GM18511 (cell line): ENCODE measurements at regions not wholly inside any gene's neighbourhood (a gene's known extent, or its start where the extent isn't known, plus 50 kb on each side); places are given as distances from the start of the nearest gene placed in this dataset.

ENCODE experiments used
- ATAC-seq: cut with Tn5 transposase; IDR thresholded peaks from one replicate; pipeline ENCODE4 v1.9.1; 2021; ENCODE audit warnings: mild to moderate bottlenecking, moderate library complexity; ENCODE audit not compliant: unreplicated experiment

DNA sequence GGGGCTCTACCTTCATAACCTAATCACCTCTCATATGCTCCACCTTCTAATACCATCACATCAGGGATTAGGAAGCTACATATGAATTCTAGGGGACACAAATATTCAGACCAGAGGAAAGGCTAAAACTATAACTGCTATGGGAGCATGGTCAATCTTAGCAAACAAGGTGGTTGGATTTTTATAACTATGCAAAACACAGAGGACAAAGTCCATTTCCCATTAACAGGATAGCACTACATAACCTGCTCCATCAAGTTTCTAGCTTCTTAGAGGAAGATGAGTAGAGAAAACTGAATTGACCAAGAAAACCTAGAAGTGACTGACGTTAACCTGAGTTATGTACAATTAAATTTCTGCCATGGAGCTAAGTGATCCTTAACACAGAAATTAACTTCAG is 398.6 kb downstream of the TBL1XR1 start:
- ATAC-seq = no peak

DNA sequence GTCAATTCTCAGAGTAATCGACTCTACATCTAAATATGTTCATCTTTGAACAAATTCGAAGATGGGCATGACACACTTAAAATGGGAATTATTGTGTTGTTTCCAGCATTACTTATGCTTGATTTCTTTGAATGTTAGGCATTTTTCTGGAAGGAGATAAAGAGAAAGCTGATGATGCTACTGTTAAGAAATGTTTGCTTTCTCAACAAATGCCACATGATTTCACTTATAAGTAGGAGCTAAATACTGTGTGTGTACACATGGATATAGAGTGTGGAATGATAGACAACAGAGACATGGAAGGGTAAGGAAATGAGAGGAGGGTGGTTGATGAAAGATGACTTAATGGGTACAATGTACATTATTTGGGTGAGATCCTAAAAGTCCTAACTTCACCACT is 400.9 kb downstream of the TBL1XR1 start:
- no peak for ATAC-seq

DNA sequence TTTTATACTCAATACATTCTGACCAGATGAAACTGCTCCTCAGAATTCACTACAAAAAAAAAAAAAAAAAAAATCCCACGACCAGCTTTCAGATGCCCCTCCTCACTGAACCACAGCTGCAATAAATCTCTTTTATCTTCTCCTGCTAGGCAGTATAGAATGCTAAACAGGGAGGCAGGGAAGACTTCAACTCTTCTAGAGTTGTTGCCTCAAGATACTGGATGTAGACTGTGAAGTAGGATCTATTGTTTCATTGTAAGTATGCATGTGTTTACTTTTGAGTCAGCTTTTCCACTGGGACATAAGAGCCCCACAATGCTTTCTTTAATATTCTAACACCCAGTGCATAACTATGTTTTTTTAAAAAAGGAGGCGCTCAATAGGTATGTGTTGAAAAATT is 401.4 kb downstream of the TBL1XR1 start:
- no peak for ATAC-seq

DNA sequence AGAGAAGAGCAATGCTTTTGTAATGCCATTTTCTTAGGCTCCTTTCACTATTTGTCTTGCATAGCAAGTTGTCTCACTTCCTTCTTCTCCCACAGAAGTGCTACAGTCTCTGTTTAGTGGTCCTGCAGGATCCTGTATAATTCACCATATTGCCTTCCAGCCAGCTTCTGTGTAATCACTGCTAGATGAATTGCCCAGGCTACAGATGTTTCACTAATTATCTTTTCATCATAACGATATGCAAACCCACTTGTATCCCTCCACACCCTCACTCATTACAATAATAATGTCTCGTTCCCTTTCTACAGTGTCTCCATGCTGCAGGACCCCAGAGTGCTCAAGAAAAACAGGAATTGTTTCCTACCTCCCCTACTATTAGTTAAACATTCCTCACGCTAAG is 402.9 kb downstream of the TBL1XR1 start:
- ATAC-seq = no peak

DNA sequence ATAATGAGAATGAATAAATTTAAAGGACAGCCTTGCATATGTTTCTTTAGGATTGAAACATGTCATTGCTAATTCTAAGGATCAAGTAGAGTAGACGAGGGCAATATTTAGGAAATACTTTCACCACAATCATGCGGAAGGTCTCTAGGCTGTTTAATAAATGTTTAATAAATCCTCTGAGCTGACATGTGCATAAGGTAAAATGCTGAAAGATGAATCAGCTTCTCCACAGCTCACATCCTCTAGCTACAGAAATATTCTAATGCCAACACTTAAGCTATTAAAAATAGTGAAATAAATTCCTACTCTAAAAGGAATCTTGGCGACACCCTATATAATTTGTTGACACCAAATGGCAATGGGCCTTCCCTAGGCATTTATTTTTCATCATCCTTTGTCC is 407.3 kb downstream of the TBL1XR1 start:
- no peak for ATAC-seq

DNA sequence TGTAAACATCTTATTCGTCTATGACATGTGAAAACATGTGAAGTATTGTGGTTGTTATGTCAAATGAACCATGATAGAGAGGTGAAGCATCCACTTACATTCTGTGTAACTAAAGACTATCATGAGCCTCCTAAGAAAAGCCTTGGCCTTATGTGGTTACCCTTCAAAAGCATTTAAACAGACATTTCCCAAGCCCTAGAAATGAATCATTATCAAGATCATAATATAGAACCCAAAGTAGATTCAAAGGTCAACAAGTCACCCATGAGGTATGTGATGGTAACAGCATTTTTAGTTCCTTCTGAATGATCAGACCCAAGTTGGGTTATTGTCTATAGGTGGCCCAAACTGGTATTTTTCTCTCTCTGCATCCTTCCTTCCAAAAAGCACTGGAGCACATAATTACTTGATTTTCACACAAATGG is 408.0 kb downstream of the TBL1XR1 start:
- ATAC-seq = no peak

DNA sequence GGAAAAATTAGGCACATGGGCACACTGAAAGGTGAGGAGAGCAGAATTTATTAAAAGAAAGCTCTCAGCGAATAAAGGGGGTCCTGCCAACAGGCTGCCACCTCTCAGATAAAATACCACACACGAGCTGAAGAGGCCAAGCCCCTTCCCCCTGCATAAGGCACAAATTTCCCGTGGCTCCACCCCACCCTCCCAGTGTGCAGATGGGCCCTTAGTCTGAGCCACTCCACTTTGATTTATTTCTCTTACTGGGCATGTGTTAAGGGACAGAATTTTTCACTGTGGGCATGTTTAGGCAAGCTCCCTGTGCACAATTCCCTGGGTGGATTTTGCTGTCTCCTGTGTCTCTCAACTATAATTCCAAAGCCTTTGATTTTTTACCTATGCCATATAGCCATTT is 409.8 kb downstream of the TBL1XR1 start:
- ATAC-seq = no peak

DNA sequence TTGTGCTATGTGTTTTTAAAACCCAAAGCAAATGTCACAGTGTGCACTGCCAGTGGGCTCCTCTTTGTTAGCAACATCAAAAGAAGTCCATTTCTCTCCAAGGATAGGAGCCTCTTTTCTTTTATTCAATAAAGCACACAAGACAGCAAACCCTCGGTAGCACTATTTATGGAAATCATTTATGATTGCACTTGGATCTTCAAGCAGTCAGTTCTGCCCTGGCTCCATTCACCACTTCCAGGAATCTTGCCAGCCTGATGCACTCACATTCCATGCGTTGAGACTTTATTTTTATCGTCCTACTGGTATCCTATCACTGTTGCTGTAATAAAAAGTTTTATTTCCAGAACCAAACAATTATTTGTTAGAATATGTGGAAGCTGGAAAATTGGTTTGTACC is 412.1 kb downstream of the TBL1XR1 start:
- no peak for ATAC-seq

DNA sequence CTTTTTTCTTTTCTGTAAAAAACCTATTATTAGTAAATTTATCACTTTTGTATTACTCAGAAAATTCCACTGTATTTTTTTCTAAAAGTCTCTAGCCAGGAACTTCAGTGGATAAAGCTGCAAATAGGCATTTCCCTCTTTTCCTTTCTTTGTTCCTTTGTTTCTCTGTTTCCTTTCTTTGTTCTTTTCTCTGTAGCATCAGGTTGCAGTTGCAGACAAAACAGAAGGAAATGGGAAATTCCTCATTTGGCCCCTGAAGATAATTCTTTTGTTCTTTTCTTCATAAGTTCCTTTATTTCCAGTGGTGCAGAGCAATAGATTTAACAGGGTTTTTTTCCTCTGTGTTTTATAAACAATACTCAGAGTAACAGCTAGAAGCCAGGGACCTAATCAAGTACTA is 416.5 kb downstream of the TBL1XR1 start:
- no peak for ATAC-seq

DNA sequence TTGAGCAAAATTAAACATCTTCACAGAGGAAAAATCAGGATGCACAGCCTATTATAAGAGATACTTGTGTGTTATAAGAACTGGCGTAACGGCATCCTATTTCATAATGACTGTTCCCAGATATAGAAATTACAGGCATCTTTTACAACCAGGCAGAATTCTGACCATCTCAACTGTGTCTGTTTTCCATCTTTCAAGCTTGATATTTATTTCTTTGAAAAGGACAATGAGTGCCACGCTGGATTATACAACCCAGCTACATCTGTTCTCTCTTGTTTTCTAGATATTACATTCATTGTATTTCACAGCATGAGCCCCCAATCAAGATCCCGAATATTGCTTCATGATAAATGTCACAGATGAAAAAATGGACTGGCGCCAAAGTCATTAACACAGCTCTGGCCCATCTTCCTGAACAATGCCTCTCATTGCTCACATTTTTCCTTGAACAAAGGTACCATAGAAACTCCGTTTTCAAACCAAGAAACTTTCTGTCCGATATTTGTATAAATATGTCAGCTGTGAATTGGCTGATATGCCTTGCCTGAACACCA is 420.6 kb downstream of the TBL1XR1 start:
- ATAC-seq = no peak

DNA sequence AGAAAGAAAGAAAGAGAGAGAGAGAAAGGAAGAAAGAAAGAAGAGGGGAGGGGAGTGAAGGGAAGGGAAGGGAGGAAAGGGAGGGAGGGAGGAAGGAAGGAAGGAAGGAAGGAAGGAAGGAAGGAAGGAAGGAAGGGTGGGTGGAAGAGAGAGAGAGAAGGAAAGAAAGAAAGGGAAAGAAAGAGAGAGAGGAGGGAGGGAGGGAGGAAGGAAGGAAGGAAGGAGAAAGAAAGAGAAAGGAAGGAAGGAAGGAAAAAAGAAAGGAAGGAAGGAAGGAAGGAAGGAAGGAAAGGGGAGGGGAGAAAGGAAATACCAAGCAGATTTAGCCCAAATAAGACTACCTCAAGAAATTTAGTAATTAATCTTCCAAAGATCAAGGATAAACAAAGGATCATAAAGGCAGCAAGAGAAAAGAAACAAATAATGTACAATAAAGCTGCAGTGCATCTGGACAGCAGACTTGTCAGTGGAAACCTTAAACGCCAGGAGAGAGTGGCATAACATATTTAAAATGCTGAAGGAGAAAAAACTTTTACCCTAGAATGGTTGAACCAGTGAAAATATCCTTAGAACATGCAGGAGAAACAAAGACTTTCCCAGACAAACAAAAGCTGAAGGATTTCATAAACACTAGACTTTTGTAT is 427.6 kb downstream of the TBL1XR1 start:
- no peak for ATAC-seq

DNA sequence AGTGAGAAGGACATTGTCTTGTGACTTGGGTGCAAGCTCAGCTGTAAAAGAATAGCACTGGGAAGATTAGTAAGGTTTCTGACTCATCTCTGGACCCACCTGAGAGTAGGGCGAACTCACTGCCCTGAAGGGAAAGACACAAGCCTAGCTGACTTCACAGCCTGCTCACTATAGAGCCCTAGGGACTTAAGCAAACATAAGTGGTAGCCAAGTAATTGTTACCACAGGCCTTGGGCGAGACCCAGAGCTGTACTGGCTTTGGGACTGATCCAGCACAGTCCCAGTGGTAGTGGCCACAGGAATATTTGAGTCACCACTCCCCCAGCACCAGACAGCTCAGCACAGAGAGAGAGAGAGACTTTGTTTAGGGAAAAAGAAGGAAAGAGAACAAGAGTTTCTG is 429.9 kb downstream of the TBL1XR1 start:
- peak; percentile 70 for ATAC-seq

DNA sequence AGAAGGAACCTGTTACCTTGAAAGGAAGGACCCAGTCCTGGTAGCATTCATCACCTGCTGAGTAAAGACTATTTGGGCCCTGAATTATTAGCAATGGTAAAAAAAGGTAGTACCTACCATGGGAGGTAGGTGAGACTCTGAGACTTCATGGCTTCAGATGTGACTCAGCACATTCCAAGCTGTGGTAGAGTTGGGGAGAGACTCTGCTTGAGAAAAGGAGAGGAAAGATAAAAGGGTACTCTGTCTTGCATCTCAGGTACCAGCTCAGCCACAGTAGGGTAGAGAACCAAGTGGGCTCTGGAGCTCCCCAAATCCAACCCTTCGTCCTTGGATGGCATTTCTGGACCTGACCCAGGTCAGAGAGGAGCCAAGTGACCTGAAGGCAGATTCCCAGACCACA is 430.4 kb downstream of the TBL1XR1 start:
- no peak for ATAC-seq

DNA sequence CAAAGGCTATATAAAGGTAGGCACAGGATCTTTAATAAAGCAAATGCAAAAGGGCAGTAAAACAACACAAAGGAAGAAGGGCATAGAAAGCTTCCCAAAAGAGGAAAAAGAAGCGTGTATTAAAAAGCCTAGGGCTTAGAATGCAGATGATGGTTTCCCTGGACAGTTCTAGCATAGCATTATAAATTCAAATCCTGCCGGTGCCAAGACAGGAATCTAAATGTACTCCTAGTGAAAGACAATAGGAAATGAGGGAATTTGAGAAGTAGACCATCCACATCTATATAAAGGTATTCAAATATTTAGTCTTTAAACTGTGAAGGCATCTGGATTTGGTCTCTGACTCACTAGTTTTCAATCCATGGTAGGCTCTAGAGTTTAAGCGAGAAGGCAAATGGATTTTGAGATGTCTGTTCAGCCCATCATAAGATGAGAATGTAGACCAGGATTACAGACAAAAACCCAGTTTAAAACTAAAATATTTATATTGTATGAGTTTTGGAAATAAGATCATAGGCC is 431.8 kb downstream of the TBL1XR1 start:
- ATAC-seq = no peak

DNA sequence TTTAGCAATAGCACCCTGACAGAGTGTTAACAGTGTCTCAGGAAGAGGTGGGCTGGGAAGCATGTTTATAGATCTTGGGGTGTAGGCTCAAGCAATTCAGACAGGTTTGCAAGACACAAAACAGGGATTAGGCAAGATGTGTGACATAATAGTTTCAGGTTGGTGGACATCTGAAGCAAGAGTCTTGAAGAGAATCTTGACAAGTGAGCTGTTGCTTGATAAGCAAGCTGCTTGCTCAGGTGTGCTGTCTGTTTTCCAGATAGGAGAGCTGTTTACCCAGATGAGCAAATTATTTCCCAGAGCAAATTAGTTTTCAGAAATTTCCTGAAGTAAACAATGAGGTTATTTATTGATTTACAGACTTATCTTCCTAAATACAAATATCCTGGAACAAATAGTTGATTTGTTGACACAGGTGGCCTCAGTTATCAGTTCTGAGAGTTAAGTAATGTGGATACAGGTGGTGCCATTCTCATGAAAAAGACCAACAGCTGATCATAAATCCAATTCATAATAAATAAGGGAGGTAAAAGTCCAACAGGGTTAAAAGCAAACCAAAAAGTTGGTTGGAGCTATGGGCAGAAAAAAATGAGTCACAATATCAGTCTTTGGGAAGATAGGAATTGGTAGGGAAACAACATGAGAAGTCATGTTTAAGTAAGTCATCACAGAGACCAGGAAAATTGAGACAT is 437.3 kb downstream of the TBL1XR1 start:
- ATAC-seq = no peak

DNA sequence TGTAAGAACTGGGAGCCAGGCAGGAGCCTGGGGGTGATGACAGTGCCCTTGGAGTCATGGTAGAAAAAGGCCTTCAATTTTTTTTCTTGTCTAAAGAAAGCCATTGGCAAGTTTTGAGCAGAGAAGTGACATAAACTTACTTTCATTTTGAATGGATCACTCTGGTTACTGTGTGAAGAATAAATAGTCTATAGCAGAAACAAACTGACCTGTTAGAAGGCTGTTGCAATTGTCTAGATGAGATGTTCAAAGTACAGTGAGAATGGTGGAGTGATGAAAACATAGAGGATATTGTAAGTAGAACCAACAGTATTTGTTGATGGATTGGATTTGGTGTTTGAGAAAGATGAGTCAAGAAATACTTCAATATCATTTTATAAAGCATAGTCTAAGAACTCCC is 439.9 kb downstream of the TBL1XR1 start:
- peak; percentile 33 for ATAC-seq

DNA sequence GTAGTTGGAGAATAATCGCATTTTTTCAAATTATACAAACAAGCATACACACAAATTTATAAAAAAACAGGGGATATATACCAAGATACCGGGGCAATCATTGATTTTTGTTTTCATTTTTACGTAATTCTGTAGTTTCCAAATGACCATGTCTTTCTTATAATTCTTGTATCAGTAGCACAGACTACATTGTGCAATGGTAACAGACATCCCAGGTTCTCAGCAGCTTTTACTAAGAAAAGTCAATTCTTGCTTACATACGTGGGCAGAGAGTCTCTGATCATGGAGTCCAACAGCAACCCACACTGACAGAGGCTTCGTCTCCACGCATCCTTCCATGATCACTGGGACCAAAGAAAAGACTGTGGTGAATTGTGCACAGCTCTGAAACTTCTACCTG is 441.3 kb downstream of the TBL1XR1 start:
- peak; percentile 49 for ATAC-seq

DNA sequence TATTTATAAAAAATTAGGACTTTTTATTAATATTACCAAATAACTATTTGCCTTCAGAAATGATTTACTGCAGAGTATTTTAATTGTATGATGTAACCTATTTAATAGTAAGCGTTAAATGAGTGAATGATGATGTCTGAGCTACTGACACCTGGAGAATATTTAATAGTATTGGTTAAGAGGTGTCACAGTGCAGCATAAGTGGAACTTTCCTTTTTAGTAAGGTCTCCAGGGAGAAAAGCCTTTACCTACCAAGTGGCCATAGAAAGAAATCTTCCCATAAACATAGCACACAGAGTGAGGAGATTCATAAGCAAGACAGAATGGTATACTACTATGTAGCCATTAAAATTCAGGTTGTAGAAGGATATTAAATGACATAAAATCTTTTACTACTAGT is 441.7 kb downstream of the TBL1XR1 start:
- peak; percentile 61 for ATAC-seq

DNA sequence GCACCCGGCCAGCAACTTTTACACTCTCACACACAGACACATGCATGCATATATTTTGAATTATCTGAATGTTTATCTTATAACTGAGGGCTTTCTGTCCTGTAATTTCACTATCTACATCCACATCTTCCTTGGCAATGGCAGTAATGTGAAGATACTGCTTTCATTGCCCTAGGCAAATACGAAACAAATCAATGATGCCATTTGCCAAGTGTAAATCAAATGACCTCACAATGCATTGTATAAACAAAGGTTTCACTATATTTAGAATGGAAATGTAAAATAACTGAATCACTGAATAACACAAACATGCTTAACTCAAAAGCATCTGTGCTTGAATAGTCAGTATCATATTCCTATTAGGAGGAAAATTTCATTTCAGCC is 455.6 kb downstream of the TBL1XR1 start:
- ATAC-seq = no peak

DNA sequence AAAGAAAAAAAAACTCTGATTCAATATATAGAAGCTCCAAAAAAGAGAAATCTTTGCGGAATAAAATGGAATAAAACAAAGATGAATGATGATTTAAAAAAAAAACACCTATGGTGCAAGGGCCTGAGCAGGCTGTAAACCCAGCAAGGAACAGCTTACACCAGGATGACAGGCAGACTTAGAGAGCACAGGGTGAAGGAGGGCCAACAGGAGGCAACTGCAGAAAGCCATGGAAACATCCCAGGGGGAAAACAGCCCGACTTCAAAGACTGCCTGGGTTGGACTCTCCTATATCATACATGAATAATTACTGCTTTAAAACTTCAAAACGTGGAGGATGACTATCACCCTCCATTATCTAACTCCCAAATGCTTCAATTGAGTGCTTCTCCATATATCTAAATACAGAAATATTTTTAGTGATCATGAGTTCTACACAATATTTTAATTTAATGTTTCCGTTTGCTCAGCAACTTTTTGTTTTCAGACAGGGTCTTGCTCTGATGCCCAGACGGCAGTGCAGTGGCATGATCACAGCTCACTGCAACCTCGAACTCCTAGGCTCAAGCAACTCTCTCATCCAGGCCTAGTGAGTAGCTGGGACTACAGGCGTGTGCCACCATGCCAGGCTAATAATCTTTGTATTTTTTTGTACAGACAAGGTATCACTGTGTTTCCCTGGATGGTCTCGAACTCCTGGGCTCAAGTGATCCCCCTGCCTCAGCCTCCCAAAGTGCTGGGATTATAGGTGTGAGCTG is 456.2 kb downstream of the TBL1XR1 start:
- ATAC-seq = no peak

DNA sequence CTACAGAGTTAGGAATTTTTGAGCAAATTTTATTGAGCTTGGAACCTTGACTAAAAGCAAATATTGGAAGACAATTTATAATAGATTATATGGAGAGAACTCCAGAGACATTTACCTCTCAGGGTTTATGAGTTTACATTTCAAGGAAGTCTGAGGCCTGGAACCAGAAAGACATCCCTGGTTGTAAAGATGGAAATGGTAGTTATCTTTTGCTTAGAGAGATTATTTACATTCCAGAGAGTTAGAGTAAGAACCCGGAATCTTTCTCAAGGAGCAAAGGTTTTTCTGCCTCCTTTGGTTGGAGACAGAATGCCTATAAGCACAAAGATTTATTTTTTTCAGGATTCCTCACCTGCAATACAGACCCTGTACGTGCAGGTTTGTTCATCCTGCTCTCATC is 458.1 kb downstream of the TBL1XR1 start:
- no peak for ATAC-seq
